ENCODE measurements at regions not wholly inside any gene's neighbourhood (a gene's known extent, or its start where the extent isn't known, plus 50 kb on each side); places are given as distances from the start of the nearest gene placed in this dataset.

DNA sequence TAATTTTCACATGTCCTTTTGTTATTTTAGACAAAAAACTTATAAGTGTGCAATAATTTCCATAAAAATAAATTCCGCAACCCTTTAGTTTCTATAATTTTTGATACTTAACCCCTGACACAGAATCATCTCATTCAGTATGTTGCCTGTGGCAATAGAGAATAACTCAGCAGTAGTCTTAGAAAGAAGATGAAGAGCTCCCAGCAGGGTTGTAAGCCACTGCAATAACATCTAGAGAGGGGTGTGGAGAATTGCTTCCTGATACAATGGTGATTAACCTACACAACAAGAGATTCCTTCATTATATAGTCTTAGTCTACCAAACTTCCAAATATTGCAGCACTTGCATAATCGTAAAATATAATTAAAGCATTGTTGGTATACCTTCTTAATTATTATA is 118.9 kb downstream of the TMX3 start:
- ChIA-PET POLR2A (no interaction called here), CTCF (no interaction called here)
- no peaks in the 10 kb centered on the region for H3K36me3 ChIP-seq (ENCODE audit: control insufficient read depth, insufficient read depth, low read length)
- H3K4me3 ChIP-seq (ENCODE audit: low read depth, low read length): no peak overlapping the region
- TF ChIP-seq, protein P1, sequence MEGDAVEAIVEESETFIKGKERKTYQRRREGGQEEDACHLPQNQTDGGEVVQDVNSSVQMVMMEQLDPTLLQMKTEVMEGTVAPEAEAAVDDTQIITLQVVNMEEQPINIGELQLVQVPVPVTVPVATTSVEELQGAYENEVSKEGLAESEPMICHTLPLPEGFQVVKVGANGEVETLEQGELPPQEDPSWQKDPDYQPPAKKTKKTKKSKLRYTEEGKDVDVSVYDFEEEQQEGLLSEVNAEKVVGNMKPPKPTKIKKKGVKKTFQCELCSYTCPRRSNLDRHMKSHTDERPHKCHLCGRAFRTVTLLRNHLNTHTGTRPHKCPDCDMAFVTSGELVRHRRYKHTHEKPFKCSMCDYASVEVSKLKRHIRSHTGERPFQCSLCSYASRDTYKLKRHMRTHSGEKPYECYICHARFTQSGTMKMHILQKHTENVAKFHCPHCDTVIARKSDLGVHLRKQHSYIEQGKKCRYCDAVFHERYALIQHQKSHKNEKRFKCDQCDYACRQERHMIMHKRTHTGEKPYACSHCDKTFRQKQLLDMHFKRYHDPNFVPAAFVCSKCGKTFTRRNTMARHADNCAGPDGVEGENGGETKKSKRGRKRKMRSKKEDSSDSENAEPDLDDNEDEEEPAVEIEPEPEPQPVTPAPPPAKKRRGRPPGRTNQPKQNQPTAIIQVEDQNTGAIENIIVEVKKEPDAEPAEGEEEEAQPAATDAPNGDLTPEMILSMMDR (IDR thresholded peaks at IDR 0.05; ENCODE audit: insufficient read depth, low read depth, low read length): no peak
- DNase-seq (ENCODE audit: low read depth): no peak
- no peaks in the 10 kb centered on the region for H3K27me3 ChIP-seq (ENCODE audit: control insufficient read depth, insufficient read depth, low read length)

DNA sequence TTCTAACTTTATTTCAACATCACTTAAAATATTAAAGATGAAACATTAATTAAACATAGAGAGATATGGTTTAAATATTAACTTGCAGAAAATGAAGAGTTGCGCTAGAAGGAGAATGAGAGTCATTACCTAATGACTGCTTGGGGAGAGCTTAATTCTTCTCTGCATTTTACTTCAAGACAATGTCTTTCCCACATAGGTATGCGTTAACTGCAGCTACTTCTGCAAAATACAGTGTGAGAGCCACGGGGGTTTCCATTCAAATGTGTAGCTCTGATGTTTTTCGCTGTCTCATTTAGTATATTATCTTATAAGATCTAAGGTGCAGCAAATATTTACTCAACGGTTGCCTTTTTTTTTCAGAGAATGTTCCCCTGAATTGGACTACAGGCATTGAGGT is 126.7 kb downstream of the TMX3 start:
- no peak for DNase-seq (ENCODE audit: low read depth)
- CTCF ChIA-PET: interaction anchor here (0.7 kb wide), 1 partner anchor 183 kb away, joined by 3 read pairs; no protein-coding TSS in a partner anchor
- Histone ChIP-seq H3K36me3 (ENCODE audit: control insufficient read depth, insufficient read depth, low read length) (no peaks in the 10 kb centered on the region), H3K27me3 (ENCODE audit: control insufficient read depth, insufficient read depth, low read length) (no peaks in the 10 kb centered on the region), H3K4me3 (ENCODE audit: low read depth, low read length) (no peak overlapping the region)
- POLR2A ChIA-PET: no interaction called here
- TF ChIP-seq, protein P1 (IDR thresholded peaks at IDR 0.05; ENCODE audit: insufficient read depth, low read depth, low read length): no peak

DNA sequence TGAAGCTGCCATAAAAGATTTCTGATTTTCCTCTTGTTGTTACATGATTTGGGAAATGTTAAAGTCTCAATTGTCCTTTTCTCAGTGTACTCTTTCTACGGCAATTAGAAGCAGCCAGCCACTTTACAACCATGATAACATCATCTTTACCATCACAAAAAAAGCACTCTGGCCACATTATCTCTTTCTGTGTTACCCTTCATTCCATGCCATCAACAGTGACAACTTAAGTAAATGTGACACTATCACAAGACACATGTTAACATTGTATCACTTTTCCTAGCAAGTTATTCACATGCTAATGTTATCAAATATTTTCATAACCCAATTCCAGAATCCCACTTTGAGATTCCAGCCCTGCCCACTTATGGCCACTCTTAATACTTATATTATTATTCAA is 131.2 kb downstream of the TMX3 start:
- Histone ChIP-seq H3K27me3 (ENCODE audit: control insufficient read depth, insufficient read depth, low read length) (no peaks in the 10 kb centered on the region), H3K36me3 (ENCODE audit: control insufficient read depth, insufficient read depth, low read length) (no peaks in the 10 kb centered on the region), H3K4me3 (ENCODE audit: low read depth, low read length) (no peak overlapping the region)
- DNase-seq (ENCODE audit: low read depth): no peak
- POLR2A ChIA-PET: no interaction called here
- CTCF ChIA-PET: no interaction called here
- TF ChIP-seq, protein P1 (IDR thresholded peaks at IDR 0.05; ENCODE audit: insufficient read depth, low read depth, low read length): no peak

DNA sequence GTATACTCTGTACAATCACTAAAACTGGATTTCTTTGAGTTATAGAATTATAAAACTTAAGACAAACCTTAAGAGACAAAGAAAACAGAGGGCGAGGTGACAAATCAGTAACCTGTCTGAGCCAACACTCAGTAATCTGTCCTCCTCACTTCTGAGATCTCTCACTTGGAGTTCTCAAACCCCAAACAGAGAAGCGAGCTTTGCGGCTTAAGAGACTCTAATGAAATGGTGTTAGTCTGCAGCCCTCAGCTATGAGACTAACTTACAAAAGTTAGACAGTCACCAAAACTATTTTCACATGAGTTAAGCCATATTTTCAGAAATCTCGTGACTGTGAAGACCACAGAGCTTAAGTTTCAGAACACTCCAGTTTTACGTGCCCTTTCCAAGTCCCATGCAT is 140.6 kb downstream of the TMX3 start:
- no peak overlapping the region for H3K4me3 ChIP-seq (ENCODE audit: low read depth, low read length)
- no peak for DNase-seq (ENCODE audit: low read depth)
- POLR2A ChIA-PET: no interaction called here
- TF ChIP-seq, protein P1 (IDR thresholded peaks at IDR 0.05; ENCODE audit: insufficient read depth, low read depth, low read length): no peak
- H3K36me3 ChIP-seq (ENCODE audit: control insufficient read depth, insufficient read depth, low read length): no peaks in the 10 kb centered on the region
- H3K27me3 ChIP-seq (ENCODE audit: control insufficient read depth, insufficient read depth, low read length): no peaks in the 10 kb centered on the region
- CTCF ChIA-PET: no interaction called here

DNA sequence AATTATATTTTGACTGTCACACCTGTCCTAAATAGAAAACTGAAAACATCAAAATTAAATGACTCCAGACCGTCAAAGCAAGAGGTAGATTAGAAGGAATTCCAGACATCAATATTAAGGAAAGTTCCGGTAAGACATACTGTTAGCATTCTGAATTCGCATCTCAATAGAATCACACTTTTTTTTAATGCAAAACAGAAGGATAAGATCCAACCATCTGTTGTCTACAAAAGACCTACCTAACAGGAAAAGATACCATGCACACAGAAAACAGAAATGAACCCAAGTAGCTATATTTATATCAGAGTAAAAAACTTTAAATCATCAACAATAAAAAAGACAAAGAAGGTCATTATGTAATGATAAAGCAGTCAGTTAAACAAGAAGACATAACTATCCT is 145.0 kb downstream of the TMX3 start:
- no peaks in the 10 kb centered on the region for H3K27me3 ChIP-seq (ENCODE audit: control insufficient read depth, insufficient read depth, low read length)
- TF ChIP-seq, protein P1 (IDR thresholded peaks at IDR 0.05; ENCODE audit: insufficient read depth, low read depth, low read length): no peak
- no peak for DNase-seq (ENCODE audit: low read depth)
- POLR2A ChIA-PET: no interaction called here
- H3K4me3 ChIP-seq (ENCODE audit: low read depth, low read length): no peak overlapping the region
- H3K36me3 ChIP-seq (ENCODE audit: control insufficient read depth, insufficient read depth, low read length): no peaks in the 10 kb centered on the region
- CTCF ChIA-PET: interaction anchor here (1.0 kb wide), 1 partner anchor 9 kb away, joined by 3 read pairs; no protein-coding TSS in a partner anchor
